Sigmoid colon (tissue), 4 donors: ENCODE measurements at regions not wholly inside any gene's neighbourhood (a gene's known extent, or its start where the extent isn't known, plus 50 kb on each side); places are given as distances from the start of the nearest gene placed in this dataset.

Source experiments
- CTCF ChIP-seq, 4 experiments: fragments of 450-650 bp in 3 of 4; fragments of 200-600 bp in 1 of 4; IDR thresholded peaks; one replicate each; pipeline ENCODE4 v1.5.1; 2016 to 2019; ENCODE audit warnings: antibody characterized with exemption in 4 of 4, mild to moderate bottlenecking in 3 of 4, moderate library complexity in 2 of 4
- EP300 ChIP-seq, 4 donors: sonication (generic); formaldehyde crosslinking; IDR thresholded peaks; one replicate each; pipeline ENCODE4 v1.6.1; 2017; ENCODE audit warnings: antibody characterized with exemption in 4 of 4
- POLR2A ChIP-seq, 2 donors: fragments of 450-650 bp; IDR thresholded peaks; one replicate each; pipeline ENCODE4 v1.6.1; 2016; ENCODE audit warnings: antibody characterized with exemption in 2 of 2, mild to moderate bottlenecking in 2 of 2, moderate library complexity in 2 of 2

GRCh38 chr6:67766057-67766456, 869.0 kb upstream of the ADGRB3 start:
- TF ChIP-seq CTCF (IDR thresholded peaks at IDR 0.05) (no peak), POLR2A (IDR thresholded peaks at IDR 0.05) (no peak), EP300 (IDR thresholded peaks at IDR 0.05) (no peak)
